Stomach (tissue), 4 donors: ENCODE measurements at regions not wholly inside any gene's neighbourhood (a gene's known extent, or its start where the extent isn't known, plus 50 kb on each side); places are given as distances from the start of the nearest gene placed in this dataset.

ENCODE experiments used
- POLR2A ChIP-seq, 4 donors: fragments of 450-650 bp; IDR thresholded peaks; one replicate each; pipeline ENCODE4 v1.6.1; 2016; ENCODE audit warnings: antibody characterized with exemption in 4 of 4, control low read depth in 2 of 4, mild to moderate bottlenecking in 1 of 4, moderate library complexity in 1 of 4
- TF ChIP-seq, protein P1 (sequence below), 7 experiments: fragments of 450-650 bp in 4 of 7; fragments of 200-600 bp in 3 of 7; sonication (generic) in 3 of 7; IDR thresholded peaks; one replicate each; pipeline ENCODE4 v1.5.1; 2016 to 2019; ENCODE audit warnings: antibody characterized with exemption in 7 of 7, control low read depth in 2 of 7, mild to moderate bottlenecking in 1 of 7

DNA sequence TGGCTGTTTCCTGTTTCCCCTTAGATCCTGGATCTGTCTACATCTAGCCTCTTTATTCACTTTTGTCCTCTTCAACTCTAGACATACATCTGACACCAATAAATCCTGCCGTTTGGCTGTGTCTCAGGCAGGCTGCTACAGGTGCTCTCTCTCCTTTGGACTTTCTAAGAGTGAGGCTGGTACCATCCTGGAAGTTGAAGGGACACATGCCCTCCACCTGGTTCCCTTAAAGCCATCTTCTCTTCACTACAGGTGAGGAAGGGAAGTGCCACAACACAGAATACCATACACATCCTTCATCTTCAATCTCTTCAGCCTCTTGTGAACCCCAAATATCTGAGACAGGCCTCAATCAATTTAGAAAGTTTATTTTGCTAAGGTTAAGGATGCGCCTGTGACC is 137.9 kb downstream of the BACH1 start:
- TF ChIP-seq, protein P1, sequence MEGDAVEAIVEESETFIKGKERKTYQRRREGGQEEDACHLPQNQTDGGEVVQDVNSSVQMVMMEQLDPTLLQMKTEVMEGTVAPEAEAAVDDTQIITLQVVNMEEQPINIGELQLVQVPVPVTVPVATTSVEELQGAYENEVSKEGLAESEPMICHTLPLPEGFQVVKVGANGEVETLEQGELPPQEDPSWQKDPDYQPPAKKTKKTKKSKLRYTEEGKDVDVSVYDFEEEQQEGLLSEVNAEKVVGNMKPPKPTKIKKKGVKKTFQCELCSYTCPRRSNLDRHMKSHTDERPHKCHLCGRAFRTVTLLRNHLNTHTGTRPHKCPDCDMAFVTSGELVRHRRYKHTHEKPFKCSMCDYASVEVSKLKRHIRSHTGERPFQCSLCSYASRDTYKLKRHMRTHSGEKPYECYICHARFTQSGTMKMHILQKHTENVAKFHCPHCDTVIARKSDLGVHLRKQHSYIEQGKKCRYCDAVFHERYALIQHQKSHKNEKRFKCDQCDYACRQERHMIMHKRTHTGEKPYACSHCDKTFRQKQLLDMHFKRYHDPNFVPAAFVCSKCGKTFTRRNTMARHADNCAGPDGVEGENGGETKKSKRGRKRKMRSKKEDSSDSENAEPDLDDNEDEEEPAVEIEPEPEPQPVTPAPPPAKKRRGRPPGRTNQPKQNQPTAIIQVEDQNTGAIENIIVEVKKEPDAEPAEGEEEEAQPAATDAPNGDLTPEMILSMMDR (IDR thresholded peaks at IDR 0.05): no peak
- no peak for TF ChIP-seq POLR2A (IDR thresholded peaks at IDR 0.05)
